ENCODE measurements at regions not wholly inside any gene's neighbourhood (a gene's known extent, or its start where the extent isn't known, plus 50 kb on each side); places are given as distances from the start of the nearest gene placed in this dataset.

DNA sequence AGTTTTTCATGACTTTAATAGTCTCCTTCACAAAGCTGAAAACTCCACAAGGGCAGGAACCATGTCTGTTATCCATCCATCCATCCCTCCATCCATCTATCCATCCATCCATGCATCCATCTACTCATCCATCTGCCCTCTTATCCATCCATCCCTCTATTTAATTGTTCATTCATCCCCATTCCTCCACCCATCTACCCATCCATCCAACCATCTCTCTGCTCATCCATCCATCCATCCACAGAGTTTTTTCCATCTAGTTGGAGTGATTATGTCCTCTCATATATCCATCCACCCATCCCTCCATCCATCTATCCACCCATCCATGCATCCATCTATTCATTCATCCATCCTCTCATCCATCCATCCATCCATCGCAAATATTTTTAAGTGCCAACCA lies 237.9 kb downstream of the EMX2 start:
- Histone ChIP-seq H3K9me3 (ENCODE audit: low read length) (no peaks in the 10 kb centered on the region), H3K27me3 (ENCODE audit: insufficient read depth, low read length) (no peaks in the 10 kb centered on the region), H3K79me2 (ENCODE audit: insufficient read depth, low read length) (no peaks in the 10 kb centered on the region), H3K9ac (ENCODE audit: low read length) (no peak overlapping the region), H4K20me1 (ENCODE audit: insufficient read depth, low read length) (no peaks in the 10 kb centered on the region), H3K4me3 (ENCODE audit: low read depth, low read length, poor library complexity, severe bottlenecking) (no peak overlapping the region), H2AFZ (ENCODE audit: low read length) (no peak overlapping the region), H3K36me3 (ENCODE audit: insufficient read depth, low read length) (no peaks in the 10 kb centered on the region), H3K27ac (ENCODE audit: low read depth, low read length, poor library complexity, severe bottlenecking) (no peak overlapping the region), H3K4me1 (ENCODE audit: insufficient read depth, low read length, severe bottlenecking) (no peaks in the 10 kb centered on the region), H3K4me2 (ENCODE audit: low read length) (no peak overlapping the region), H3K9me2 (ENCODE audit: low read depth, low read length) (no peaks in the 10 kb centered on the region), H3F3A (ENCODE audit: insufficient read depth, low read length) (no peaks in the 10 kb centered on the region)
- TF ChIP-seq EZH2 (IDR thresholded peaks at IDR 0.05; ENCODE audit: borderline replicate concordance, low read length) (no peak), CTCF (IDR thresholded peaks at IDR 0.05; ENCODE audit: low read length) (no peak)

GRCh38 chr10:117781216-117781831 lies 238.8 kb downstream of the EMX2 start:
- H3K36me3 ChIP-seq (ENCODE audit: insufficient read depth, low read length): no peaks in the 10 kb centered on the region
- no peaks in the 10 kb centered on the region for H3K9me3 ChIP-seq (ENCODE audit: low read length)
- TF ChIP-seq CTCF (IDR thresholded peaks at IDR 0.05; ENCODE audit: low read length) (no peak), EZH2 (IDR thresholded peaks at IDR 0.05; ENCODE audit: borderline replicate concordance, low read length) (no peak)
- H3K79me2 ChIP-seq (ENCODE audit: insufficient read depth, low read length): no peaks in the 10 kb centered on the region
- no peak overlapping the region for H3K4me2 ChIP-seq (ENCODE audit: low read length)
- no peaks in the 10 kb centered on the region for H3F3A ChIP-seq (ENCODE audit: insufficient read depth, low read length)
- no peak overlapping the region for H3K4me3 ChIP-seq (ENCODE audit: low read depth, low read length, poor library complexity, severe bottlenecking)
- H4K20me1 ChIP-seq (ENCODE audit: insufficient read depth, low read length): no peaks in the 10 kb centered on the region
- H3K9ac ChIP-seq (ENCODE audit: low read length): no peak overlapping the region
- no peaks in the 10 kb centered on the region for H3K27me3 ChIP-seq (ENCODE audit: insufficient read depth, low read length)
- no peaks in the 10 kb centered on the region for H3K4me1 ChIP-seq (ENCODE audit: insufficient read depth, low read length, severe bottlenecking)
- H3K9me2 ChIP-seq (ENCODE audit: low read depth, low read length): no peaks in the 10 kb centered on the region
- no peak overlapping the region for H2AFZ ChIP-seq (ENCODE audit: low read length)
- no peak overlapping the region for H3K27ac ChIP-seq (ENCODE audit: low read depth, low read length, poor library complexity, severe bottlenecking)

DNA sequence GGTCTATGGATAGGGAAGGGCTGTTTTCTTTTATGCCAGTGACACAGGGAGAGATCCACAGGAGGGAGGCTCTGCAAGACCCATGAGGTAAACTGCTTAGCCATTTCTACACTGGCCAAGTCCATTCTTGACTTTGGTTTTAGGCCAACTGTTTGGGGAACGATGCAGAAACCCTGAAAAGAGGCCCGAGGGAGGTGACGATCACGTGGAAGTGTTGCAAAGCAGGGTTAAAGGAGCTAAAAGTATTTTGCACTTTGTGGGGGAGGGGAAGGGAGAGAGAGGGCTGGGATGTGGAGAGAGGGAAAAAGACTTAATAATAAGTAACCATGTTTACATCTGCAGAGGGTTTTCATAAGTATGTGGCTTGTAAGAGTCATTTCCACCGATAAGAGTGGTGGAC lies 239.7 kb downstream of the EMX2 start:
- TF ChIP-seq CTCF (IDR thresholded peaks at IDR 0.05; ENCODE audit: low read length): no peak

More for the DNA sequence above, 239.7 kb downstream of the EMX2 start:
- Histone ChIP-seq H4K20me1 (ENCODE audit: insufficient read depth, low read length) (no peaks in the 10 kb centered on the region), H3K9me3 (ENCODE audit: low read length) (no peaks in the 10 kb centered on the region), H3K4me1 (ENCODE audit: insufficient read depth, low read length, severe bottlenecking) (no peaks in the 10 kb centered on the region), H2AFZ (ENCODE audit: low read length) (no peak overlapping the region), H3K27me3 (ENCODE audit: insufficient read depth, low read length) (no peaks in the 10 kb centered on the region), H3K9me2 (ENCODE audit: low read depth, low read length) (no peaks in the 10 kb centered on the region), H3K9ac (ENCODE audit: low read length) (no peak overlapping the region), H3F3A (ENCODE audit: insufficient read depth, low read length) (no peaks in the 10 kb centered on the region), H3K36me3 (ENCODE audit: insufficient read depth, low read length) (no peaks in the 10 kb centered on the region), H3K4me2 (ENCODE audit: low read length) (no peak overlapping the region), H3K27ac (ENCODE audit: low read depth, low read length, poor library complexity, severe bottlenecking) (no peak overlapping the region), H3K79me2 (ENCODE audit: insufficient read depth, low read length) (no peaks in the 10 kb centered on the region), H3K4me3 (ENCODE audit: low read depth, low read length, poor library complexity, severe bottlenecking) (no peak overlapping the region)

Measured in OCI-LY1 (cell line).